Superior temporal gyrus (tissue), 1 donor: ENCODE measurements at regions not wholly inside any gene's neighbourhood (a gene's known extent, or its start where the extent isn't known, plus 50 kb on each side); places are given as distances from the start of the nearest gene placed in this dataset.
"Not testable (repeated sequence)": the region's sequence is repeated elsewhere in the genome, so short reads cannot be mapped to it uniquely, and the experiment has no call there.

ENCODE experiments used
- DNase-seq: peaks from one replicate; pipeline ENCODE4 v3.0.0-alpha.2; 2016; ENCODE audit errors: extremely low spot score

DNA sequence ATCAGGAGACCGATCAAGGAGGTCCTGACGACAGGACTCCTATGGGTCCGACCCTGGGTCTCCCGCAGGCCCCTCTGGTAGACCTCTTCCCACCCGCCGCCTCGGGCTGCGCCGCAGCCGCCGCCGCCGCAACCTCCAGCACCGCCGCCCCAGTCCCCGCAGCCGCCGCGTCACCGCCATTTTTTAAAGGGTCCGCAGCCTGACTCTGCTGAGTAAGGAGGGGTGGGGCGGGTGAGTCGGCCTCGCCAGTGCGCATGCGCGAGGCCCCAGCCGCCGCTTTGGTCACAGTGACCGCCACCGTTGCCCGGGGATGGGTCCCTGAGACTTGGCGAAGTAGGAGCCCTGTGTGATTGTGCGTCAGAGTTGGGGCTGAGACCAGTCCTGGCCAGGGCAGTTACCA lies 1401.9 kb upstream of the PCDH10 start:
- DNase-seq, result not testable (repeated sequence)

DNA sequence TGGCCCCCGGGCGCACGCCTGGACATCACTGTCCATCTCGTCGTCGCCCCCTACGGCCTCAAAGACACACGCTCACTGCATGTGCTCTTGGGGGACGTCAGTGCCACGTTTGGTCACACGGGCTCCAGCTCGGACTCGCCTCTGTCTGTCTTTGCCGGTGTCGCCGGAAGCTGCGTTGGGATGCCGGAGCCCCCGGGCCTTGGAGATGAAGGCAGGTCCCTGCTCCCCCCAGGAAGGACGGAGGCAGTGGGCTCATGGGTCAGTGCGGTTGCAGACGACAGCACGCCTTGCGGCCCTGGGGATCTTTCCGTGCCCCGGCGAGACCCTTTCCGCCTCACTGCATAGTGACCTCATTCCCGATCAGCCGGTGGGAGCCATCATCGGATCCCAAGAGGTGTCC lies 1399.9 kb upstream of the PCDH10 start:
- not testable (repeated sequence) for DNase-seq

DNA sequence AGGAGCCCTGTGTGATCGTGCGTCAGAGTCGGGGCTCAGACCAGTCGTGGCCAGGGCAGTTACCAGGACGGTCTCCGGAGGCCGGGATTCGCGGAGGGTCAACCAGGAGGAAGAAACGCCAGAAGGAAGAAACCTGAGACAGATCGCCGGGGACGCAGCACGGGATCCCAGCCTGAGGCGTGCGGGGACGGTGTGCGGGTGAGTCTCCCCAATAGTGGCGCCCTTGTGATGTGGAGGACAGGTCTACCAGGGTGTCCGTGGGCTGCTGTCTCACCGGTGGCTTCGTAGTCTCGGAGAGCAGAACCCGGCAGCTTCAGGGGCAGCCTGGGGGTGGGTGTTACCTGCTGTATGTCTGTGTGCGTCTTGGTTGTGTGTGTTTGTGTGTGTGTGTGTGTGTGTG lies 1399.1 kb upstream of the PCDH10 start:
- DNase-seq, result not testable (repeated sequence)

DNA sequence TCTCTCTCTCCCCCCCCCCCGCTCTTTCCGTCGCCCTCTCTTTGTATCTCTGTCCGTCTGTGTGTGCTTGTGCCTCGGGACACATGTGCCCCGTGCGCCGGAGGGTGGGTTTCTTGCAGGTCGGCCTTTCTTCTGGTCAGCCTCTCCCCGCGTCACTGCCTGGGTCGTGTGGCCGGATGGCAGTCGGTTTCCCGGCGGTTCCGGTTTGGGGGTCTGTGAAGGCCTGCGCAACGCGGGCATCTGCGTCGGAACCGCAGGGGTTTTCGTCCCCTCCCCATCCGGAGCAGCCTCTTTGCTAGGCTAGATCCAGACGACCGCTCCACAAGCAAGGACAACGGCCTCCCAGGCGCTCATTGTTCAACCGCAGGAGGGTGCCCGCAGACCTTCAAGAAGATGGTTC lies 1398.6 kb upstream of the PCDH10 start:
- not testable (repeated sequence) for DNase-seq

DNA sequence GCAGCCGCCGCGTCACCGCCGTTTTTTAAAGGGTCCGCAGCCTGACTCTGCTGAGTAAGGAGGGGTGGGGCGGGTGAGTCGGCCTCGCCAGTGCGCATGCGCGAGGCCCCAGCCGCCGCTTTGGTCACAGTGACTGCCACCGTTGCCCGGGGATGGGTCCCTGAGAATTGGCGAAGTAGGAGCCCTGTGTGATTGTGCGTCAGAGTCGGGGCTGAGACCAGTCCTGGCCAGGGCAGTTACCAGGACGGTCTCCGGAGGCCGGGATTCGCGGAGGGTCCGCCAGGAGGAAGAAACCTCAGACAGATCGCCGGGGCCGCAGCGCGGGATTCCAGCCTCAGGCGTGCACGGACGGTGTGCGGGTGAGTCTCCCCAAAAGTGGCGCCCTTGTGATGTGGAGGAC lies 1386.9 kb upstream of the PCDH10 start:
- DNase-seq, result not testable (repeated sequence)

DNA sequence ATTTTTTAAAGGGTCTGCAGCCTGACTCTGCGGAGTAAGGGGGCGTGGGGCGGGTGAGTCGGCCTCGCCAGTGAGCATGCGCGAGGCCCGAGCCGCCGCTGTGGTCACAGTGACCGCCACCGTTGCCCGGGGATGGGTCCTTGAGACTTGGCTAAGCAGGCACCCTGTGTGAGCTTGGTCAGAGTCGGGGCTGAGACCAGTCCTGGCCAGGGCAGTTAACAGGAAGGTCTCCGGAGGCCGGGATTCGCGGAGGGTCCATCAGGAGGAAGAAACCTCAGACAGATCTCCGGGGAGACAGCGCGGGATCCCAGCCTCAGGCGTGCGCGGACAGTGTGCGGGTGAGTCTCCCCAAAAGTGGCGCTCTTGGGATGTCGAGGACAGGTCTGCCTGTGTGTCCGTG lies 1384.4 kb upstream of the PCDH10 start:
- DNase-seq, result no peak

DNA sequence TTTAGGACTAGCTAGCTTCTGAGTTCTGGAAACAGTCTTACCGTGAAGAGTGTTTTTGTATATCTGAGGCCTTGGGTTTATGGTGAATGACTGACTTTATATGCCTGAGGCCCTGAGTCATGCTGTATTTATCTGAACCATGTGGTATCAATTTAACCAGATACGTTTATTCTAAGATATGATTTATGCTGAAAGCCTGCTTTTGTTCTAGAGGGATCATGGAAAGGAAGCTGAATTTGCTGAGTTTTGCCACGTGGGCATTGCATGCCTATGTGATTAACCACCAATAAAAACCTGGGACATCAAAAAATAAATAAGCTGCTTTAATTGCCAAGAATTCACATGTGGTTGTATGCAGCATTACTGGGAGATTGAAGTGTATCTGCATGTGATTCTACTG lies 1374.7 kb upstream of the PCDH10 start:
- DNase-seq, result not testable (repeated sequence)

DNA sequence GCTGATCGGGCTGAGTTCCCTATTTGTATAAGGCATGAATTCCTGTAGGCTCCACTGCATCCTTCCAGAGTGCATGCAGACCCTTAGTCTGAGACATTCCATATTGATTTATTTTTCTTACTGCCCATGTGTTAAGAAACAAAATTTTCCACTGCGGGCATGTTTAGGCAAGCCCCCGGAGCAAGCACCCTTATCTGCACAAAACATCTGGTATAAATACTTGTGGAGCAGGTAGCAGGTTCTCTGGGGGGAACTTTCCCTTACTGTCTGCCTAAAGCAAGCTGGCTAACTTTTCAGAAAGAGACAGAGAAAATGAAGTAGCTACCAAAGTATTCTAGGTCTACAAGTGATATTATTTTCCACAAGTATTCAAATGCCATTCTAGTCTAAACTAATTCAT lies 1338.5 kb upstream of the PCDH10 start:
- DNase-seq, result not testable (repeated sequence)
